Endometrial microvascular endothelial cells (primary cell): ENCODE measurements at regions not wholly inside any gene's neighbourhood (a gene's known extent, or its start where the extent isn't known, plus 50 kb on each side); places are given as distances from the start of the nearest gene placed in this dataset.

Experiments used
- in situ Hi-C: cut with HindIII; loops from 2 replicates; pipeline ENCODE4 v1.10.0; 2017; ENCODE audit warnings: low sequenced_read_pairs, low pct_unique_long_range_greater_than_20kb; ENCODE audit errors: inconsistent ontology term

DNA sequence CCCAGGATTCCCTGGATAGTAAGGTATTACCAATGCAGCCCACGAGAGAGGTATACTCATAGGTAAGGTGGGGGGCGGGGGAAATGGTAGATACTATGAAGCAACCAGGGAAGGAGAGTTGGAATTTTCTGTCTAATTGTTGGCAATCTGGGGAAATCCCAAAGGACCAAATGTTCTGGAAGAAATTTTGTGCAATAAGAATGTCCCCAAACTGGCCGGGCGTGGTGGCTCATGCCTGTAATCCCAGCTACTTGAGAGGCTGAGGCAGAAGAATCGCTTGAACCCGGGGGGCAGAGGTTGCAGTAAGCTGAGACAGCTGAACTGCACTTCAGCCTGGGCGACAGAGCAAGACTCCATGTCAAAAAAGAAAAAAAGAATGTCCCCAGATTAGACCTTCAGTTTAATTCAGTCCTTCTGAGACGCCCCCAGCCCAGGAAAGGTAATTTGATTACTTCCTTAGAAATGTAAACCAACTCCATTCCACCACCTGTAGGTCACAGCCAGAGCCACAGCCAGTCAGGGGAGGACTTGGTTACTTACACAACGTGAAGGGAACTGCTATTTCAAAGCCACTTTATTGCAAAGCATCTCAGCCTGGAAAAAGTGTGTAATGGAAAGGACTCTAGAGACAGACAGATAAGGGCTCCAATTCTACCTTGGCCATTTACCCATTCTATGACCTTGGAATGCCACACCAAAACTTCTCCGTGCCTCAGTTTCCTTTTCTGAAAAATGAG lies 50.0 kb upstream of the KLF4 start:
- in situ Hi-C loops = no loop called here
